GM21381 (cell line): ENCODE measurements at regions not wholly inside any gene's neighbourhood (a gene's known extent, or its start where the extent isn't known, plus 50 kb on each side); places are given as distances from the start of the nearest gene placed in this dataset.

Experiments used
- ATAC-seq: cut with Tn5 transposase; IDR thresholded peaks from one replicate; pipeline ENCODE4 v1.9.1; 2021; ENCODE audit warnings: mild to moderate bottlenecking, moderate library complexity; ENCODE audit not compliant: unreplicated experiment

DNA sequence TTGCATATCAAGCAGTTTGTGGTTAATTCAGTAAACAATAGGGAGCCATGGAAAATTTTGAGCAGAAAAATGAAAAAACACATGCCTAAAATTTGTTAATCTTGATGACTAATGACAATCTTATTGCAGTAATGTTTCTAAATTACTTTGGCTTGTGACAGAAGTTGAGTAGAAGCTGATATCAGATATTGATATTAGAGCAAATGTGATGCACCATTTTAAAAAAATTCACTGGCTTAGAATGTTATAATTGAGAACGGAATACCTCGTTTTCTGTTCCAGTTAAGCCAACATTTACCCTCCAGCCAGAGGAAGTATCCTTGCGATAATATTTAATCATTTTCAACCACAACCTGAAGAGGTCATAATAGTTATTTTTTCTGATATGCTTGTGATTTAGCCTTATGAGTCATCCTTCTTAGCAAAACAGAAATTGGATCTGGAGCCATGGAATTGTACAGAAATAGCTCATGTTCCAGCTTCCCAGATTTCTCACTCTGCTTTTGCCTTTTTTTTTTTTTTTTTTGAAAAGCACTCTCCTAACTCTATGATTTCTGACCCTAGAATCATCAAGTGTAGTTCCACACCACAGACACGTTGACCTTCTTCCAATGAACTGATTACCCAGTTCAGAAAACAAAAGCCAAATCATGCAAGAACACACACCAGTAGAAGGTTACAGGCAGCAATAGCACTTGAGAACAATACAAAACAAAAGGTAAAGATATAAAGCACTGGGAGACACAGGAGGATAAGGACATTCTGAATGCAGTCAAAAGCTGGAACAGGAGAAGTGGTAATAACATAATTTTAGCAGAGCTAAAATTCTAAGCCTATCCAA, 96.8 kb upstream of the PHYHIPL start:
- no peak for ATAC-seq

DNA sequence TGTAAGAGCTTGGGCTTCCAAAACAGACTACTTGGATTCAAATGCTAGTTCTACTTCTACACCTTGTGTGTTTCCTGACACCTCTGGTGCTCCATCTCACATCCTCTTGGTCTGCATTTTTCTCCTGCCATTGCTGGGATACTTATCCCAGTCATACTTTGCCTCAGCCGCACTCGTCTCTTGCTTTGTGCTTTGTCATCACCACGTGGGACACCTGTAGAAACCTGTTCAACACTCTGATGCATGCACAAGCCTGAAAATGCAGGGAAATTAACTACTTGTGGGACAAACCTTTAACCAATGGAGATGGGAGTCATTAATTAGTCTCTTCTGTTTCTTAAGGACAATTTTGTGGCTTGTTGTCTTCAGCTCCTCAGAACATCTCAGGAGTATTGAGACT, 94.2 kb upstream of the PHYHIPL start:
- no peak for ATAC-seq

DNA sequence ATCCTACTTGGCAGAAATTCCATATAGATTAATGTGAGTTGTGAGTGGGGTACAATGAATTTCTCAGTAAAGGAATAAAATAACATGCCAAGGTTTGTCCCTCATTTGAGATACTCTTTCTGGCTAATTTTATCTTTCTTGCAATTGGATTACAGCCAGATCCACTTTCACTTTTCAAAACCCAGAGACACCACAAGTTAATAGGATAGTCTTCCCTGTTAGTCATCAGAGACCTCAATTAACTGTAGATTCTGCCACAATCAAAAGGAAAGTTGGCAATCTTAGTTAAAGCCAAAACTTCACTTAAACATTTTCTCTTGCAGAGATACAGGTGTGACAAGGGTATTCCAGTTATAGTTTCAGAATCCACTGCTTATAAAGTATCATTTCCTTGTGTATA, 91.4 kb upstream of the PHYHIPL start:
- ATAC-seq = no peak

DNA sequence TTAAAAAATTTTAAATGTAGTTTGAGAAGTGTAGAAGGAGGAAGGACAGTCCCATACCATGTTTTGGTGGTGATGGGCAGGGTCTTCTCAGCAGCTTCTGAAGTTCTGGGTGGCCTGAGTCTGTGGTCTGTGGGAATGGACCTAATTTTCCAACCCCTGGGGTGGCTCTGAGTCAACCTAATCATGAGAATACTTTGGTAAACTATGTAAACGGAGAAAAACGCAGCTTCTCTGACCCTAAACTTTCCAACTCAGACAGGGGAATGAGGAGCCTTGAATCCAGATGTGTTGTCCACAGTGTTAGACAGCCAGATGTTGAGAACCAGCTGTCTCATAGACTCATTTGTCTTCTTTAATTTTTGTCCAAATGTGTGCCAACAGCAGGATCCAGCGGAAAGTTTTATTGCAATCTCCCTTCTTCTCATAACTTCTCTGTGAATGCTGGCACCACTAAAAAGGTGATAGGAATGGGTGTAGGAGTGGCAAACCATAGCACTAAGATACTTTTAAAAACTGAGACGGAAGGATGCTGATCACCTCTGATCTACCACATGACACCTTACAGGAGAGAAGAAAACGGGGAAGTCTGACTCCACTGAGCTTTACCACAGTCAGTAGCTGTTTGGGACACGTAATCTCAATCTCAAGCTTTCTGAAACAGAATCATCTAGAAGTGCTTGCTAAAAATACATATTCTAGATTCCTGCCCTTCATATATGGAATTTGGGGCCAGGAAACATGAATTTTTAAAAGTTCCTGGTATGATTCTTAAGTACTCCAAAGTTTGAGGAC, 90.5 kb upstream of the PHYHIPL start:
- no peak for ATAC-seq

- no peak for ATAC-seq
Measured at GRCh38 chr10:59087486-59087885, 89.0 kb upstream of the PHYHIPL start.

DNA sequence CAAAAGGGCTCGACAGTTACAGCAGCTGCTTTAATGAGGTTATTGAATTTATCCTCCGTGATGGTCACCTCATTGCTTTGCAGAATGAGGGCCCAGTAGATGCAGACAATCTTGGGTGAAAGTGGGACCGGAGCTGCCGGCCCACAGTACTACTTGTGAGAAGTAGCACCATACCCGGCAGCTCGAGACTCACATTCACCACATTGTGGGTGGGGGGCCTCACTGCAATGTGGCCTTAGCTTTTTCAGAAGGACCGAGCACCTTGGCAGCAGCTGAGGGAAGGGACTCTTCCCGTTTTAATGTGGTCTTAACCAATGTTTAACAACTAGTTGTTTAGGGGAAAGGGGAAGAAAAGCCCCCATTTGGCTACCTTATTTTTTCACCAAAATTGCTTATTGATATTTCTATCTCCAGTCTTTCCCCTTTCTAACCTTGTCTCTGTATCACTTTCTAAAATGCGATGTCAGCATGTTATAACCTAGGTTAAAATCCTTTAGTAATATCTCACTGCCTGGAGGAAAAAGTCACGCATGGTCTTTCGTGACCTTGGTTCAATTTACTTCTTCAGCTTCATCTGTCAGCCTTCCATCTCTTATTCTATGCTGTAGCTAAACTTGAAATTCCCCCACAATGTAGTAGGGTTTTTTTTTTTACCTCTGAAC, 87.4 kb upstream of the PHYHIPL start:
- ATAC-seq = no peak

- no peak for ATAC-seq
Measured at GRCh38 chr10:59090817-59091622, 85.4 kb upstream of the PHYHIPL start.

- ATAC-seq = no peak
Measured at GRCh38 chr10:59093461-59093860, 83.0 kb upstream of the PHYHIPL start.

DNA sequence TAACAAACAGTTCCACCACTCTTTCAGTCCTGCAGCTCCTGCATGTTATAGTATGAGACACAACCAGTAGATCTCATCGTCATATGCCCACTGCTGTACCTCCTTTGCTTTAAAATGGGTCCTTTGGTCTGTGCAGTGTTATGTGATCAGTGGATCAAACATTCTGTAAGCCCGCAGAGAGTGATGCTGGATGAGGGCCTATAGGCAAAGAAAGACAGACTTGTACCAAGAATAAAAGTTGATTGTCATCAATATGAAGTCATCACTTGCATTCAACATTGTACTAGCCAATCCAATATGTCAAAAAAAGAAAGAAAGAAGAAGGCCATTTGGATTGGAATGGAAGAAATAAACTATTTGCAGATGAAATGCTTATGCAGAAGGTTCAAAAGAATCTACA, 79.8 kb upstream of the PHYHIPL start:
- ATAC-seq = no peak

GRCh38 chr10:59098387-59098786, 78.1 kb upstream of the PHYHIPL start:
- no peak for ATAC-seq

DNA sequence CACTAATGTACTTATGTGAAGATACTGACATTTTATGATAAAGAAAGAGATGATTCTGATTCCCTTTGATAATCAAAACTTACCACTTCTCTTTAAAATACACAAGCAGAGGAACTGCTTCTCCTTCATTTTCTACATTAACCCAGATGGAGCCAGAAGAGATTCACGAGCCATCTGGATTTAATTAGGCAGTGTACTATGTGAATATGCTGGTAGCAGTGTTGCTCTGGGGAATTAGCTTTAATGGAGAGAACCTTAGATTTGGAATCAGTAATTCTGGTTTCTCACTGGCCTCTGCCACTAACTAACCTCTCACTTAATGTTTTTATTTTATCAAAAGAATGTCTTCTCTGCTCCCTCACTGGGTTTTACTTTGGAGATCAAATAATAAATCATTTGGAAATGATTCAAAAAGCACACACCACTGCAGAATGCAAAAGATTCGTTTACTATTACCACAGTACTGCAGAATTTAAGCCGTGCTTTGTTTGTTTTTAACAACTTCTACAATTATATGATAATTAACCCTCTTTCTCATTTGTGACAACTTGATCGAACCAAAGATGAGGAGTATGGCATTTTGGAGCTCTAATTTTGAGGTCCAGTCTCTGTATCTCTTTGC, 77.5 kb upstream of the PHYHIPL start:
- ATAC-seq = no peak

DNA sequence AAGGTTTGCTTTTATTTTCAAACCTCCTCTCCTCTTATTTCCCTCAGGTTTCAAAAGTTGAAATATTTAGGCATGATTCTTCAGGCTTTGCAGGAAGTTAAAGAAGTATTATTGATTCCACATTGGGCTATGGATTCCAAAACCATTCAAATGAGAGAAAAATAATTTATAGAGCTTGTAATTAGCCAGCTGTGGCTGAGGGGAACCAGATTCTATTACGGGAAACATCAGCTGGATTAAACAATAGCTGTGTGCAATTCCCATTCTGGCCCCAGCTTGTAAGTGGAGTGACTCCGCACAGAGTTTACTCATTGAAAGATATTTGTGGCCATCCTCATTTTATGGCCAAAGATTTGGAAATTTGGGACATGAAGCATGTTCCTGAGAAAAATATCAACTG, 77.0 kb upstream of the PHYHIPL start:
- no peak for ATAC-seq

GRCh38 chr10:59102394-59102793, 74.0 kb upstream of the PHYHIPL start:
- ATAC-seq = no peak

GRCh38 chr10:59104186-59104585, 72.3 kb upstream of the PHYHIPL start:
- ATAC-seq = no peak

DNA sequence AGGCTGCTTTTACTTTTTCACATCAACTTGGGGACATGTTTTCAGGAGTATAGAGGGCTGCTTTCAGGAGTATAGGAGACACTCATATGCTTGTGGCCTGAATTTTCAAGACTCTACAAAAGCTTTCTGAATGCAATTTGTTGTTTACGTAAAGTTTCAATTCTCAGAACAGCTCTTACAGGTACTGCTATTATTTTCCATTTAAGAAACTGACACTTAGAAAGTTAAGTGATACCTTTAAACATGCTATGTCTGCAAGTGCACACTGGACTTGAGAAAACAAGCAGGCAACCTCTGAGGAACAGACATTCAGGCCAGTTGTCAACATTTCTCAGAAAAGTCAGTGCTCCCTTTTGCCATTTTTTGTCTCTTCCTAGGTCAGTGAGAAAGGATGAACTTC, 70.0 kb upstream of the PHYHIPL start:
- ATAC-seq = no peak

GRCh38 chr10:59107147-59107546, 69.3 kb upstream of the PHYHIPL start:
- ATAC-seq = no peak

DNA sequence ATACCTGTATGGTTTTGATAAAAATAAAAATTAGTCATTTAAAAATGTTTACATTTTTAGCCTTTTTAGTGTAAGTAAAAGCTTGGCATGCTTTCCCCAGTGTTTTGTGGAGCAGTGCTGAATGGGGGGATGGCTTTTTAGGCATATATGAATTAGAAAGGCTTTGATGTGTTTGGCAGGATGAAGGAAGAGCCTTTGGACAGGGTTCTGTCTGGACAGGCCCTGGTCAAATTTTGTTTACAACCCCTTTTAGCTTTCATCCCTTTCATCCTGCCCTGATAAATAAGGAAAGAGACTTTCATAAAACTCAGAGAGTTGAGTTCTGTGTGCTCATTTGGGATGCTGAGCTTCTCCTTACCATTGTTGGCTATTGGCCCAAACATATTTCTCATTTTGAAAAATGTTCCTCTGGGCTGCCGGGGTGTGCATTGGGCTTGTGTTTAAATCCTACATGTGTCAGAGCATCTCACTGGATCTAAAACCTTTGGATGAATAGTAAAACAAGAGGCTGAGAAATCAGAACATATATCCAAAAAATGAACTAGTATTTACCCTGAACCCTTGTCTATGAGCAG, 68.1 kb upstream of the PHYHIPL start:
- ATAC-seq = no peak

DNA sequence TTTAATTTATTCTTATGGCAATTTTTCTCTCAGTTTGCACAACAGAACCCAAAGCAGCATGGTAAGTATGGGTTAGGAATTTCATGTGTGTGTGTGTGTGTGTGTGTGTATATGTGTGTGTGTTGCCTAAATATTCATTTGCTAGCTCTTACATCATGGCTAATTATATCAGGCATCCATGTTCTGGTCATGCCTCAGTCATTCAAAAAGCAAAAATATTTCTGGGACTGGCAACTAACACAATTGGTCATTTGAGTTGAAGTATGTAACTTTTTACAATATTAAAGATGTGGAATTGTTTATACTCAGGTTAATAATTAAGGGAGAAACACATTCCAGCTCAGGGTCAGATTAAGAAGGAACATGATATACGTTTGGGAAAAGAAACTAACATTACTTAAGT, 67.6 kb upstream of the PHYHIPL start:
- no peak for ATAC-seq

DNA sequence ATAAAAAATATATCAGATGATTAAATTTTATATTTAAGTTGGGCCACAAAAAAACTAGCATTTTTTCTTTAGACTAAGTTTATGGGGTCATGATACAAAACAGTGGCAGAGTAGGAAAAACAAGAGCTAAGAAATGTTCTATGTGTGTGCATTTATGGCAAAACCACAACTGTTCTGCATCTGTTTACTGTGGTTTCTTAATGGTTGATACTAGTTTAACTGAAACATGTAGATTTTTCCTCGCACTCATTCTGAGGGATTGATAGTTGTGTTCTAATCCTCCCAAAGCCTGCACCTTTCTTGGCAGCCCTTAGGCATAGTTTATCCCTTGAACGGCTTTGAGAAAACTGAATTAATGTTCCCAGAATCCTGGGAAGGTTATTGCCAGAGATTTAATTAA, 66.6 kb upstream of the PHYHIPL start:
- ATAC-seq = no peak

DNA sequence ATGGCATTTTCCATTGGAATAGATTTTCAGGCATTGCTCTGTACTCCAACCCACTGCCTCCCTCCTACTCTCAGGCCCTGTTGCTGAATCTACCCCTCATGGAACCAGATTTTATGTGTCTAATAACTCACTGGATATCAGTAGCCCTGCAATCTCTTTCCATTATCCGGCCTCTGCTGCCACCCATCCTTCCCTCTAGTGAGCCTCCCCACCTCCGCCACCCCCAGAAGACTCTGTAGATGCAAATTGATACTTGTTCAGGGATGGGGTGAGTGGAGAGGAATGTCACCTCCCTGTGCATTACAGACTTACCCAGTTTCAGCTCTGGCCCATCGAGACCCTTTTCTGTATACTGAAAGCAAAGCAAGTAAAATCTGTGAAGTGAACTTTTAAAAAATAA, 52.3 kb upstream of the PHYHIPL start:
- no peak for ATAC-seq
